ENCODE measurements at regions not wholly inside any gene's neighbourhood (a gene's known extent, or its start where the extent isn't known, plus 50 kb on each side); places are given as distances from the start of the nearest gene placed in this dataset.

DNA sequence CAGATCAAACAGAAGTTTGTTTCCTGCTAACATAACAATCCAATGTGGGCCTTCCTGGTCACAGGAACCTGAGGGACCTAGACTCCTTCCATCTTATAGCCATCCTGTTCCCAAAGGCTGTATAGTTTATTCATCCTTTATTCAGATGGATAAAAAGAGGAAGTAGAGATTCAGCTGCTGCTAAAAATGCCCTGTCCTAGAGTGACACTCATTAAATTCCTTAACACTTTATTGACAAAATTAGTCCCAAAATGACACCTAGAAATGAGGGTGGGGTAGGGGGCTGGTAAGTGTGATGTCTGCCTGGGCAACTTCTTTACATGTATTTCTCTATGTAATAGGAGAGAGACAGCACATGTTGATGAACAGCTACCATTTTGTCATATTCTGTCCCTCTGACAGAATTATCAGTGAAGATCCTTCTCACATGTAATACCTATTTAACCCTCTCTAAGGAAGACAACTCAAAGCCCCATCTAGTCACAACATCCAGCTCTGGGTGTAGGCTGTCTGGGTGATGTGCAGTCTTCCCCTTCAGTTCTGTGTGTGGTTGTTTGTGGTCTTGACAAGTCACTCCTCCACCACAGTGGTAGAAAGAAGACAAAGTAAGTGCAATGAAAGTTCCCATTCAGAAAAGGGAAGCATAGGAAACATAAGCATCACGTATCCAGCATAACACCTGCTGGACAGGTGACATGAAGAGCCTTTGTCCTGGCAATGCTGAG is 253.9 kb upstream of the CNTNAP5 start:
- no peak for TF ChIP-seq POLR2A (IDR thresholded peaks at IDR 0.05)
- TF ChIP-seq, protein P1, sequence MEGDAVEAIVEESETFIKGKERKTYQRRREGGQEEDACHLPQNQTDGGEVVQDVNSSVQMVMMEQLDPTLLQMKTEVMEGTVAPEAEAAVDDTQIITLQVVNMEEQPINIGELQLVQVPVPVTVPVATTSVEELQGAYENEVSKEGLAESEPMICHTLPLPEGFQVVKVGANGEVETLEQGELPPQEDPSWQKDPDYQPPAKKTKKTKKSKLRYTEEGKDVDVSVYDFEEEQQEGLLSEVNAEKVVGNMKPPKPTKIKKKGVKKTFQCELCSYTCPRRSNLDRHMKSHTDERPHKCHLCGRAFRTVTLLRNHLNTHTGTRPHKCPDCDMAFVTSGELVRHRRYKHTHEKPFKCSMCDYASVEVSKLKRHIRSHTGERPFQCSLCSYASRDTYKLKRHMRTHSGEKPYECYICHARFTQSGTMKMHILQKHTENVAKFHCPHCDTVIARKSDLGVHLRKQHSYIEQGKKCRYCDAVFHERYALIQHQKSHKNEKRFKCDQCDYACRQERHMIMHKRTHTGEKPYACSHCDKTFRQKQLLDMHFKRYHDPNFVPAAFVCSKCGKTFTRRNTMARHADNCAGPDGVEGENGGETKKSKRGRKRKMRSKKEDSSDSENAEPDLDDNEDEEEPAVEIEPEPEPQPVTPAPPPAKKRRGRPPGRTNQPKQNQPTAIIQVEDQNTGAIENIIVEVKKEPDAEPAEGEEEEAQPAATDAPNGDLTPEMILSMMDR (IDR thresholded peaks at IDR 0.05): no peak

Measured in right lobe of liver (tissue), 4 donors.